ENCODE measurements at regions not wholly inside any gene's neighbourhood (a gene's known extent, or its start where the extent isn't known, plus 50 kb on each side); places are given as distances from the start of the nearest gene placed in this dataset.

- DNase-seq: no peak
- Mint-ChIP-seq H3K4me1 (no peaks in the 10 kb centered on the region), H3K4me3 (no peak overlapping the region), H3K36me3 (no peaks in the 10 kb centered on the region), H3K9me3 (no peaks in the 10 kb centered on the region), H3K27me3 (ENCODE audit: low read depth in 3 of 3) (peaks cover 3 to 11% (median 5%) of the 10 kb centered on the region in 3 donors), H3K27ac (no peak overlapping the region)
Measured at GRCh38 chr18:2417861-2418610, 153.3 kb downstream of the METTL4 start.

DNA sequence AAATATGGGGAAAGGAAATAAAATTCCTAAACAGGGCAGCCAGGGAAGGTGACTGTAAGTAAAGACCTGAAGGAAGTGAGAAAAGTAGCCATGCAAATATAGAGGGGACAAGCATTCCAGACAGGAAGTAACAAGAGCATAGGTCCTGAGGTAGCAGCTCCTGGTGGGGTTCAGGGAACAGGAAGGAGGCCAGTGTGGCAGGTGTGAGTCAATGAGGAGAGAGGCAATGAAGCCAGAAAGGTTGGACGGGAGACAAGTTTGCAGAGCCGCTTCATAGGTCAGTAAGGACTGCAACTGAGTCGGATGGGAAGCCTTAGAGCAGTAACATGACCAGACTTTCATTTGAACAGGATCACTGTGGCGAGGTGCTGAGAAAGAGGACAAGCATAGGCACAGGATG is 150.9 kb downstream of the METTL4 start:
- no peaks in the 10 kb centered on the region for H3K4me1 Mint-ChIP-seq
- peaks cover 0 to under 1% (median 0%) of the 10 kb centered on the region in 6 donors for H3K9me3 Mint-ChIP-seq
- no peak overlapping the region for H3K4me3 Mint-ChIP-seq
- peaks cover 1 to 8% (median 2%) of the 10 kb centered on the region in 3 donors for H3K27me3 Mint-ChIP-seq (ENCODE audit: low read depth in 3 of 3)
- H3K27ac Mint-ChIP-seq: no peak overlapping the region
- DNase-seq: no peak
- no peaks in the 10 kb centered on the region for H3K36me3 Mint-ChIP-seq

DNA sequence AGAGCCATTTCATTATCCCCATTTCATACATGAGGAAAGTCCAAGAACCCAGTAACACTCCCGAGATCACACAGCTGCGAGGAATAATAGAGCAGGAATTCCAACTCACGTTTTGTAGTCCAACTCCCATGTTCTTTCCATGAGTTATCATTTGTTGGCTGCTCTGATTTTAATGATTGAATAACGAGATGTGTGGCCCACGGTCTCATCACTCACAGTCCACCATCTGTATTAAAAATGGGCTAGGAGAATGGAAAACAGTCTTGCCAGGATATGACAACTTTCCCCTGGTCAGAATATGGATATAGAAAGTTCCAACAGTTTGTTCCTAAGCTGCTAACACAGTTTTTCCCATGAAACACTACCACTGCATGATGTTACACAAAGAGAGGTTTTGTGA is 147.5 kb downstream of the METTL4 start:
- peaks cover 1 to 9% (median 4%) of the 10 kb centered on the region in 3 donors for H3K27me3 Mint-ChIP-seq (ENCODE audit: low read depth in 3 of 3)

DNA sequence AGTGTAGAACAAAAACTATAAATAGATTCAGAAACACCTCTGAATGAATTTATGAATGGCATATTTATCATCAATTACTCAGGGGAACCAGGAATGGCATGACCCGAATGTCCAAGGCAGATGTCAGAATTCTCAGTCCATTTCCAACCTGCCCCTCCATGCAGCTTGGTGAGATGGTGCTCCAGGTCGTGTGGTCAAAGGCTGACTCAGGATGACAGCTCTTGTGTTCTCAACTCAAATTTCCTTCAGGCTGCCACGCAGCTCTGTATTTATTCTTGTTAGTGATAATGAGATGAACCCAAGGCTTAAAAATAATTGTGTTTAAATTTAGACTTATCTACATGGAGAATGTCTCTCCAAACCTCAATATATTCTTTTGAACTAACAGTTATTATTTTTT is 146.9 kb downstream of the METTL4 start:
- no peak overlapping the region for H3K27ac Mint-ChIP-seq

More for the DNA sequence above, 147.5 kb downstream of the METTL4 start:
- Mint-ChIP-seq H3K9me3 (peaks cover 0 to 6% (median under 1%) of the 10 kb centered on the region in 6 donors), H3K27ac (no peak overlapping the region), H3K36me3 (no peaks in the 10 kb centered on the region), H3K4me1 (no peaks in the 10 kb centered on the region), H3K4me3 (no peak overlapping the region)
- DNase-seq: no peak

DNA sequence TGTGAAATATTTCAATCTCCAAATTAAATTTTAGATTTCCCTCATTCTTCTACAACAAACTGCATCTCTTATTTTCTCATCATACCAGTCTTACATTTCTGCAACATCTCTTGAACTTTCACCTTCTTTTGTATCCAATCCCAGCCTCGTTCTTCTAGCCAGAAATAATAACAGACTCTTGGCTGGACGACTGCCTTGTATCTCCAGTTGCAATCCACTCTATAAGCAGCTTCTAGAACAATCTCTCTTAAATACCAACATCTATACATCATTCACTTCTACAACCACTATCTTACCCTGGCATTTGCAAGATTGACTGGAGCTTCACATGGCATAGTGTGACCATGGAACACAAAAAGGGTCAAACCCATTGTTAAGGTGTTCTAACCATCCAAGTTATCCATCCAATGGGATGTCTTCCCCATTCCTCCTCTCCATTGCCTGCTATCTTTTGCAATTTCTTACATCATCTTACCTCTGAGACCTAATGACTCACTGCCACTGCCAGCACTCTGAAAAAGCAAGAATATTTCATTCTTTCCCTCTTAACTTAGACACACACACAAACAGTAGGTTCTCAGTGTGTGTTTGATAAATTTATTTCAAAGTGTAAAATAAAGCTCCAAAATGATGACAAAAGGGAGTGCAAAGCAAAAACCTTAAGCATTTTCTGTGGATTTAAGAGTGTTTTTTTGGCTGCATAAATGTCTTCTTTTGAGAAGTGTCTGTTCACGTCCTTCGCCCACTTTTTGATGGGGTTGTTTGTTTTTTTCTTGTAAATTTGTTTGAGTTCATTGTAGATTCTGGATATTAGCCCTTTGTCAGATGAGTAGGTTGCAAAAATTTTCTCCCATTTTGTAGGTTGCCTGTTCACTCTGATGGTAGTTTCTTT is 145.6 kb downstream of the METTL4 start:
- H3K36me3 Mint-ChIP-seq: peaks cover 0 to 3% (median 0%) of the 10 kb centered on the region in 3 donors
- no peaks in the 10 kb centered on the region for H3K4me1 Mint-ChIP-seq
- H3K27me3 Mint-ChIP-seq (ENCODE audit: low read depth in 3 of 3): peaks cover 1 to 7% (median 4%) of the 10 kb centered on the region in 3 donors
- H3K9me3 Mint-ChIP-seq: peaks cover 5 to 10% (median 6%) of the 10 kb centered on the region in 6 donors
- H3K4me3 Mint-ChIP-seq: no peak overlapping the region
- H3K27ac Mint-ChIP-seq: no peak overlapping the region
- DNase-seq: no peak

More for the DNA sequence above, 146.9 kb downstream of the METTL4 start:
- Mint-ChIP-seq H3K27me3 (ENCODE audit: low read depth in 3 of 3) (peaks cover 1 to 8% (median 4%) of the 10 kb centered on the region in 3 donors), H3K4me3 (no peak overlapping the region), H3K9me3 (peaks cover 0 to 6% (median under 1%) of the 10 kb centered on the region in 6 donors), H3K4me1 (no peaks in the 10 kb centered on the region), H3K36me3 (no peaks in the 10 kb centered on the region)
- no peak for DNase-seq

GRCh38 chr18:2430191-2430590 is 141.1 kb downstream of the METTL4 start:
- Mint-ChIP-seq H3K4me3 (no peak overlapping the region), H3K27me3 (ENCODE audit: low read depth in 3 of 3) (peaks cover 1 to 8% (median 2%) of the 10 kb centered on the region in 3 donors), H3K9me3 (peaks cover 5 to 11% (median 7%) of the 10 kb centered on the region in 6 donors), H3K4me1 (no peaks in the 10 kb centered on the region), H3K27ac (no peak overlapping the region), H3K36me3 (peaks cover 0 to 3% (median 0%) of the 10 kb centered on the region in 3 donors)
- no peak for DNase-seq

DNA sequence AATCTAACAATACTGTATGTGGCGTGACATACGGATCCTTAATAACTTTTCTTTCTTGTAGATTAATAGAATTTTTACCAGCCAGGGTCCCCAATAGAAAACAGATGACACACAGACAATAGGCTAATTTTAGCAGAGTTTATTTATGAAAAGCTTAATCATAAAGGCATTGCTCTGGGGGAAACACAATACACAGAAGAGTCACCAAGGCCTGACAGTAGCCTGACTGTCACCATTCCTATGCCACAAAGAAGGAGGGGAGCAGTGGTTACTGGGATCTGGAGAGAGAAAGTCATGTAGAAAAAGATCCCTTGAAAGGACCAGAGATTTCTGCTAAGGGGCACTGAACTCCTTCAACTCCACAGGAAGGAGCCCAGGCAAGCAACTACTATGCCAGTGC is 139.5 kb downstream of the METTL4 start:
- DNase-seq: no peak
- Mint-ChIP-seq H3K9me3 (peaks cover 5 to 10% (median 6%) of the 10 kb centered on the region in 6 donors), H3K27ac (no peak overlapping the region), H3K4me1 (no peaks in the 10 kb centered on the region), H3K4me3 (no peak overlapping the region), H3K36me3 (peaks cover 0 to 3% (median 0%) of the 10 kb centered on the region in 3 donors), H3K27me3 (ENCODE audit: low read depth in 3 of 3) (peaks cover 0 to 7% (median under 1%) of the 10 kb centered on the region in 3 donors)

DNA sequence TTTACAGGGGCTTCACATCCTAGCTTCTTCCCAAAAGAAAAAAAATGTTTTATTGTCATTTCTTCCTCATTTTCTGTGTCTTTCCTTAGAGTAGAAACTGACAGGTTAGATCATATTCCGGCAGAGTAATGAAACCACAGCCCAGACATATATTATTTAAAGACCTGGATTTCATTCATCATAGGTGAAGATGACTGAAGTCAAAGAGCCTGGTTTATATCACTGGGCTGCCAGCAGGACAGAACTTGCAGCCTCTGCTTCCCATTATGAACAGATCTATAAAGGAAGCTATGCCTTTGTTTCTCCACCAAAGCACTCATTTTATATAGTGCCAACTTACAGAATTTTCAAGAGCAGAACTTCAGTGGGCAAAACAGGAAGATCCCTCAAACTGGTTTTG is 137.9 kb downstream of the METTL4 start:
- Mint-ChIP-seq H3K4me1 (no peaks in the 10 kb centered on the region), H3K27me3 (ENCODE audit: low read depth in 3 of 3) (peaks cover 0 to 7% (median 2%) of the 10 kb centered on the region in 3 donors), H3K9me3 (peaks cover 5 to 8% (median 6%) of the 10 kb centered on the region in 6 donors), H3K4me3 (no peak overlapping the region), H3K27ac (no peak overlapping the region), H3K36me3 (peaks cover 0 to 3% (median 0%) of the 10 kb centered on the region in 3 donors)
- DNase-seq: no peak

DNA sequence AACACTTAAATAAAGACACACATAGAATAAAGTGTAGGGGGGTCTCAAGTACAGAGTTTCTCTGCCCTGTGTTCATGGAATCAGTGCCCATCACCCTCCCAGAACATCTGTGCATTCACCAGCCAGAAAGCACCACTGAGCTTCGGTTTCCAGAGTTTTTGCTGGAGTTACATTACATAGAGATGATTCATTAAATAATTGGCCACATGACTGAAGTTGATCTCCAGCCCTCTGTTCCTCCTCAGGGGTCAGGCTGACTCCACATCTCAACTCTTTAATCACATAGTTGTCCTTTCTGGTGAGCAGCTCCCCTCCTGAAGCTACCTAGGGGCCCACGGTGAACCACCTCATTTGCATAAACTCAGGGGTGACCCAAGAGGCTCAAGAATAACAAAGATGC is 129.8 kb downstream of the METTL4 start:
- H3K4me3 Mint-ChIP-seq: no peak overlapping the region
- peaks cover 3 to 5% (median 4%) of the 10 kb centered on the region in 3 donors for H3K27me3 Mint-ChIP-seq (ENCODE audit: low read depth in 3 of 3)
- no peak for DNase-seq
- no peaks in the 10 kb centered on the region for H3K4me1 Mint-ChIP-seq
- peaks cover 0 to 2% (median 0%) of the 10 kb centered on the region in 6 donors for H3K9me3 Mint-ChIP-seq
- no peaks in the 10 kb centered on the region for H3K36me3 Mint-ChIP-seq
- no peak overlapping the region for H3K27ac Mint-ChIP-seq

DNA sequence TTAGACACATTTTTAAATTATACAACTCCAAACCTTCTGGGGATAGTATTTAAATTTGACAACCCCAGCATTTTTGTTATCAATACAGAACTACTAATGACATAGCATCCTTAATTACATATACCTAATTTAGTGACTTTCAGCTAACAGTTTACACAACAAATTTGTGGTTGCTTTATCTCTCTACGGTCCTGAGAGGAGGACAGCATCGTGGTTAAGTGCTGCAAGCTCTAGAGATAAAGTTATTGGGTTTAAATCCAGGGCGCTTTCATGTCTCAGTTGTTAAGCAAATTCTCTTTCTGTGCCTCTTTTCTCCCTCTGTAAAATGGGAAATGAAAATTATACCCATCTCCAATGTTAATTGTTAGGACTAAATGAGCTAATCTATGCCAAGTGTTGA is 129.3 kb downstream of the METTL4 start:
- H3K9me3 Mint-ChIP-seq: peaks cover 0 to 2% (median 0%) of the 10 kb centered on the region in 6 donors
- no peaks in the 10 kb centered on the region for H3K4me1 Mint-ChIP-seq
- no peak for DNase-seq
- H3K4me3 Mint-ChIP-seq: no peak overlapping the region
- no peak overlapping the region for H3K27ac Mint-ChIP-seq
- peaks cover 2 to 5% (median 3%) of the 10 kb centered on the region in 3 donors for H3K27me3 Mint-ChIP-seq (ENCODE audit: low read depth in 3 of 3)
- no peaks in the 10 kb centered on the region for H3K36me3 Mint-ChIP-seq

DNA sequence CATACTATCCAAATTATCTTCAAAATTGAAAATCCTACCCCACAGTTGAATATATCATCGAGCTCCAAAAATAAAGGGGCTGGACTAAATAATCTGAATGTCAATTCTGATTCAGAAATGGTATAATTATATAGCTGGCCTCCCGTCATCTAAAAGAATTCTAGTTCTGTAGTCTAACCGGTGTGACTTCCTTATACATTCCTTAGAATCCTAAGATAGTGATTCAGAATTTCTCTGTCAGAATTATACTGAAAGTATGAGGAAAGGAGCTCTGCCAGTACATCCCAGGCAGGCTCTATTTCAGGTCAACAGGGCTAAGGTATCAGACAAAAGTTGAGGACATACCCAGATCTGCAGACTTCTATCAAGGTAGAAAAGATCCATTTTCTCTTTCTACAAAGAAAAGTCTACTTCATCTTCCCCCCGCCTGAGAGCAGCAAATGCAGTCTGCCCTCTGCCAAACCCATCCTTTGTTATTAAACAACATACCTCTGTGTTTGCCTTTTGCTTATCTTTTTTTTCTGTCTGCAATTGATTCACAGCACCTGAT is 128.5 kb downstream of the METTL4 start:
- Mint-ChIP-seq H3K27ac (no peak overlapping the region), H3K36me3 (no peaks in the 10 kb centered on the region), H3K9me3 (peaks cover 0 to 2% (median 0%) of the 10 kb centered on the region in 6 donors), H3K4me1 (no peaks in the 10 kb centered on the region), H3K27me3 (ENCODE audit: low read depth in 3 of 3) (peaks cover 2 to 10% (median 3%) of the 10 kb centered on the region in 3 donors), H3K4me3 (no peak overlapping the region)
- no peak for DNase-seq

GRCh38 chr18:2444201-2444875 is 127.0 kb downstream of the METTL4 start:
- H3K4me3 Mint-ChIP-seq: no peak overlapping the region
- H3K36me3 Mint-ChIP-seq: no peaks in the 10 kb centered on the region
- H3K4me1 Mint-ChIP-seq: no peaks in the 10 kb centered on the region
- peaks cover 2 to 14% (median 3%) of the 10 kb centered on the region in 3 donors for H3K27me3 Mint-ChIP-seq (ENCODE audit: low read depth in 3 of 3)
- DNase-seq: no peak
- H3K9me3 Mint-ChIP-seq: peaks cover 0 to 2% (median 0%) of the 10 kb centered on the region in 6 donors
- H3K27ac Mint-ChIP-seq: no peak overlapping the region

- H3K4me3 Mint-ChIP-seq: no peak overlapping the region
- H3K4me1 Mint-ChIP-seq: no peaks in the 10 kb centered on the region
- DNase-seq: no peak
- no peak overlapping the region for H3K27ac Mint-ChIP-seq
- H3K36me3 Mint-ChIP-seq: no peaks in the 10 kb centered on the region
- H3K9me3 Mint-ChIP-seq: peaks cover 0 to 1% (median 0%) of the 10 kb centered on the region in 6 donors
- H3K27me3 Mint-ChIP-seq (ENCODE audit: low read depth in 3 of 3): peaks cover 0 to 14% (median 3%) of the 10 kb centered on the region in 3 donors
Measured at GRCh38 chr18:2448565-2449151, 122.6 kb downstream of the METTL4 start.

Measured in immature natural killer cell (primary cell).